Activated CD8-positive, alpha-beta memory T cell treated with anti-CD3 and anti-CD28 coated beads for 36 hours (primary cell): ENCODE measurements at regions not wholly inside any gene's neighbourhood (a gene's known extent, or its start where the extent isn't known, plus 50 kb on each side); places are given as distances from the start of the nearest gene placed in this dataset.
"Not testable (repeated sequence)": the region's sequence is repeated elsewhere in the genome, so short reads cannot be mapped to it uniquely, and the experiment has no call there.

Experiments
- CTCF ChIA-PET: fragments of 350-600 bp; sonication (Branson Sonifier 250); formaldehyde crosslinking; loops from one replicate; lab custom pipeline; 2021; ENCODE audit warnings: antibody characterized with exemption; lab: Charles Lee
- POLR2A ChIA-PET: fragments of 350-600 bp; sonication (Branson Sonifier 250); formaldehyde crosslinking; loops from one replicate; lab custom pipeline; 2021; ENCODE audit warnings: antibody characterized with exemption; lab: Charles Lee

GRCh38 chr4:169899295-169899694 lies 126.9 kb downstream of the MFAP3L start:
- ChIA-PET CTCF (no interaction called here), POLR2A (no interaction called here)

GRCh38 chr4:169898095-169898494 lies 128.1 kb downstream of the MFAP3L start:
- CTCF ChIA-PET, result no interaction called here
- POLR2A ChIA-PET, result no interaction called here

DNA sequence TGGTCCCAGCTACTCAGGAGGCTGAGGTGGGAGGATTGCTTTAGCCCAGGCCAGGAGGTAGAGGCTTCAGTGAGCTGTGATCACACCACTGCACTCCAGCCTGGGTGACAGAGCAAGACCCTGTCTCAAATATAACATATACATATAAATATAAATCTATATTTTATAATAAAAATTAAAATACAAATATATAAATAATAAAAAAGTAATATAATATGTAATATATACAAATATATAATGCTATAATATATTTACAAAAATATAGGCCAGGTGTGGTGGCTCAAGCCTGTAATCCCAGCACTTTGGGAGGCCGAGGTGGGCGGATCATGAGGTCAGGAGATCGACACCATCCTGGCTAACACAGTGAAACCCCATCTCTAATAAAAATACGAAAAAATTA lies 131.4 kb downstream of the MFAP3L start:
- CTCF ChIA-PET, POLR2A ChIA-PET: not testable (repeated sequence)

GRCh38 chr4:169885893-169886292 lies 128.1 kb upstream of the HPF1 start:
- ChIA-PET POLR2A (no interaction called here), CTCF (no interaction called here)

- CTCF ChIA-PET, result no interaction called here
- POLR2A ChIA-PET, result no interaction called here
Observed at GRCh38 chr4:169881769-169882168, 124.0 kb upstream of the HPF1 start.

DNA sequence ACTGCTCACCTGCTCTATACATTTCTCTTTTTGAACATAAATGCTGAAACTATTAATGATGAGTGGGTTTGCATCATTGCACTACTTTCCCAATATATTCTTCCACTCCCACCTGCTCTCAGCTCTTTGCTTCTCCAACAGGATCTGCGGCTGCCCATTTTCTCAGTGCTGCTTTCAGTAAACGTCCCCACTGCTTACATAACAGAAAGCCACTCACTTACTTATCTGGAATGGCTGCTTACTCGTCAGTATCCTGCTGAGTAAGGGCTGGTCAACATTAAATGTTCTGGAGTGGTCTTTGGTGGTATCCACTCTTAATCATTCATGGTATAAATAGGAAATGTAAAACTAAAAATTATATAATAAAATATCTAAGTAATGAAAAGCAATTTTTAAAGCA lies 112.8 kb upstream of the HPF1 start:
- CTCF ChIA-PET, result no interaction called here
- POLR2A ChIA-PET, result no interaction called here

DNA sequence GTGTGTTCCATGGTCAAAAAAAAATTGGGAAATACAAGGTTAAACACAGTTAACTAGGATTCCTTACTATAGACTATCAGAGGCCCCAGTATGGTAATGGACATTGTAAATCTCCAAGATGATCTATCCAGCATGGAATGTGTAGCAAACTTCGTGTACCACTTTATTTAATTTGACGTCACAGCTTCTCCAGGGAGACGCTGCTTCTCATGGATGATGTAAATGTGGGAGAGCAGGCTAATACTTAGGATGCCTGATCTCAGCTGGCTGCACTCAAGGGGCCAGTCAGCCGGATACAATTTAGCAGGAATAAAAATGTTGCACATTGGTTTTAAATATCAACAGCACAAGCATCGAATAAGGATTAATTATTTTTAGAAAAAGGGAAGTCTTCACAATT lies 111.7 kb upstream of the HPF1 start:
- ChIA-PET CTCF (no interaction called here), POLR2A (no interaction called here)

GRCh38 chr4:169861593-169861992 lies 103.8 kb upstream of the HPF1 start:
- POLR2A ChIA-PET, result no interaction called here
- CTCF ChIA-PET, result no interaction called here

GRCh38 chr4:169859366-169860216 lies 101.8 kb upstream of the HPF1 start:
- ChIA-PET POLR2A (no interaction called here), CTCF (no interaction called here)

DNA sequence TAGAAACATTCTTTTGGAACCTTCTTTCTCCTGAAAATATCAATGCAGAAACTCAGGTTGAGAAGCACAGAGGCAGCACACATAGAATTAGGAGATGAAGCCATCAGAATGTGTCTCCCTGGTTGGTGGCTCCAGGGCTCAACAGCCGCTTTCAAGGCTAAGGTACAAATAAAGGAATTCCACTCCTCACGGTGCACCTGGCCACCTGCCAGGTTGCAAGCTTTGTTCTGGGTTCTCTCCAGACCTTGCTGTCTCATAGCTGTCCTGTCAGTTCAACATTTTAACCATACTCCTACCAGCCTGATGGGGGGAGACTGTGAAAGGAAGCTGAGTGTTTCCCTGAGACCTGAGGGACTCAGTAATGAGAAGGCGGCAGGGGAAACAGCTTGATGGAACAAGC lies 96.3 kb upstream of the HPF1 start:
- POLR2A ChIA-PET, result no interaction called here
- CTCF ChIA-PET, result no interaction called here

DNA sequence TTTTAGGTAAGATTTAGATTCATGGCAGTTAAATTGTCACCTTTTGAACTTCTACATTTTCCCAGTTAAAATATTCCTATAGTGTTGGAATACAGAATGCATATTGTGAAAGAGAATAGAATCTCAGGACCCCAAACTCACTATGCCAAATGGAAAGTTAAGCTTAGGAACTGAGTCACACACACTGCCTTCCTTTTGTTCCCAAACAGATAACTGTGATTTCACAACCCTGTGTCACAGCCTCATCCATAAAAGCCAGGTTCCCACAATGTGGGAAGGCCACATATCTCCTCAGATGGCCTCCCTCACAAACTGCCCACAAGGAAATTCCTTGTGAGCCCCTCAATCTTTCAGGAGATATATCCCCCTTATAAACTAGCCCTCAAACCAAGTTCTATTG lies 94.7 kb upstream of the HPF1 start:
- CTCF ChIA-PET, result no interaction called here
- POLR2A ChIA-PET, result no interaction called here

DNA sequence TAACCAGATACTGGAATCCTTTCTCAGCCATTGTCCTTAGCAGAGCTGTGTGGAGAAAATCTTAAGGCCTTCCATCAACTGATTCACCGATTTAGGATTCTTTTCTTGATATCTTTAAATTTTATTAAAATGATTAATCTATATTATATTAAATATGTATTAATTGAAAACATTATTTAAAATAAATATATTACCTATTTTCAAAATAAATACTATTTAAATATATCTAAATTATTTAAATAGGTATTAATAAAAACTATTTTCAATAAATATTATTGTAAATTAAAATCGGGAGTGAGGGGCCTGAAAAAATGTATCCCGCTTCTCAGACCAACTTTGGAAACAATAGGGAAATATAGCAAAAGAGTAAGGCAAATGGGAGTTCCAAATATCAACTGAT lies 94.0 kb upstream of the HPF1 start:
- POLR2A ChIA-PET, result no interaction called here
- CTCF ChIA-PET, result no interaction called here

- ChIA-PET CTCF (no interaction called here), POLR2A (no interaction called here)
Observed at GRCh38 chr4:169849456-169849855, 91.7 kb upstream of the HPF1 start.

DNA sequence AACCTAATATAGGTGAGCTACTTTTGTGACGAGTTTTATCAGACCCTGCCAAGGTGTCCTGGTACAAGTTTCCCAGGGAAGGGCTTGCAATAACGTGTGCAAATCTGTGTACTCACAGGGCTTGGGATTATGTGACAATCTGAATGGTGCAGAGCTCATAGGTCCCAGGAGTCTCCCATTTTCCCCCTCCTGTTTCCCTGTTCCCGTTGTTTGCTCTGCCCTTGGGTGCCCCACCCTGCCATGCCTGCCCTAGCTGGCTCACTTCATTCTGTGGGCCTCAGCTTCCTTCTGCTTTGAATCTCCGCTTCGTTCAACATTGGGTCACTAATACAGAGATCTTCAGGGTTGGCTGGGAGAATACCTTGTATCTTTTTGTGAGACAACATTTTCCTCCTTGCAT lies 90.3 kb upstream of the HPF1 start:
- POLR2A ChIA-PET, result no interaction called here
- CTCF ChIA-PET, result no interaction called here

- ChIA-PET CTCF (no interaction called here), POLR2A (no interaction called here)
Observed at GRCh38 chr4:169847171-169847570, 89.4 kb upstream of the HPF1 start.

DNA sequence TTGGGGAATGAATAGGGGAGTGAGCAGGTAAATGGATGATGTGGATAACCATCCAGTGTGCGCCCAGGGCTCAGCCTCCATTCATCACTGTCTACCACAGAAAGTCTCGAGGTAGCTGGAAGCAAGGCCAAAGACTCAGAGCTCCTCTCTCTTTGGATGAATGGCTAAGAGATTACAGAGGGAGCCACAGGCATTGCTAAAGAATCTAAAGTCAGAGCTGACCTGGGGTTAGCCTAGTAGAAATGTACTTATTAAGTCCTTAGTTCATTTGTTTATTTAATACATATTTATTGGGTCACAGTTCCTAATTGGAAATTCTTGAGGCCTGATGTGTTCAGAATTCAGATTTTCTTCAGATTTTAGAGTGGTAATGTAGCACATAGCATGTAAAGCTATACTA lies 88.7 kb upstream of the HPF1 start:
- ChIA-PET CTCF (no interaction called here), POLR2A (no interaction called here)

DNA sequence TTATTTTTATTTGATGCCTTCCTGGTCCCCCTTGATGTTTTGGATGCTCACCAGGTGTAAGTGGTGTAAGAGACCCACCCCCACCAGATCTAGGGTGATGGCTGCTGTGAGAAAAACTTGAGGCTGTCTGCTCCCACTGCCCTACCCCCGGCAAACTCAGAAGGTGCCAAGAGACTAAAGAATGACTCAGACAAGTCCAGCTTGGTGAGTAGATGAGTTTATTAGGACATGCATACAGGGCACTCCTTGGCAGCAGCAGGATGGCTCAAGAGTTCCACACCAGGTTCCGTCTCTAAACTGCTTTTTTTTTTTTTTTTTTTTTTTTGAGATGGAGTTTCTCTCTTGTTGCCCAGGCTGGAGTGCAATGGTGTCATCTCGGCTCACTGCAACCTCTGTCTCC lies 84.0 kb upstream of the HPF1 start:
- POLR2A ChIA-PET, result no interaction called here
- CTCF ChIA-PET, result no interaction called here

DNA sequence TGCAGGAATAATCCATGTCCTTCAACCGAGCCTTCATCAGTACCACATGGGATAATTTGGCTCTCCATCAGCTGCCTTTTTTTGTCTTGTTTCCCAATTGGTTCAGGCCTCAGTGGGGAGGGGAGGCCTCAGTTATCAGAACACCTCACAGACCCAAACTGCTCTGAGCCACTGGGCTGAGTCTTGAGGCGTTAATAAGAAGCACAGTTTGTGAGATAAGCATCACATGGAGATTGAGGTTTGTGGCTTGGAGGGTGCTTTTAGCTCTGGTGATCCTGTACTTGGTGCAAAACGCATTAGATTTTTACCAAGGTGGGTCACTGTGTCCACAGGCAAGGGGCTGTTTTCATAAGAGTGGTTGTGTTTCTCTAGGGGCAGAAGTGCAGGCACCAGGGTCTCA lies 82.8 kb upstream of the HPF1 start:
- ChIA-PET CTCF (interaction anchor here (0.7 kb wide), 1 partner anchor 533 kb away, joined by 4 read pairs; no protein-coding TSS in a partner anchor), POLR2A (no interaction called here)

- CTCF ChIA-PET, POLR2A ChIA-PET: not testable (repeated sequence)
Observed at GRCh38 chr4:169828329-169828728, 70.6 kb upstream of the HPF1 start.

GRCh38 chr4:169826634-169827187 lies 69.0 kb upstream of the HPF1 start:
- CTCF ChIA-PET, result no interaction called here
- POLR2A ChIA-PET, result no interaction called here

DNA sequence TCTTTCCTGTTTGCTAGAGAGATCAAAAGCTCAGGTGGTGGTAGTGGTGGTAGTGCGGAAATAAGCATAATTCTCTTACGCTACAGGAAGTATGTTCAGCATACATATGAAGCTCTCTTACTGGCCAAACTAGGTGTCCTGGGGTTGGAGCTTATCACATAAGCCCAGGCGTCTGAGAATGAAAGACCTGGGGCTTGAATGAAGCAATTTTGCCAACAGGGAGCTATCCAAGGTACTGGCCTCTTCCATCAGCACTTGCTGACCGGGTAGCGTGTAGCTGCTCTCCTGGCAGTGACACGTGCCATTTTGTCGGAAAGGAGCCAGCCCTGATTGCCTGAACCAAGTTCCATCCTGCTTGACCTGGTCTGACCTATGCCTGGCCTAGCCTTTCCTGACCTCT lies 65.9 kb upstream of the HPF1 start:
- CTCF ChIA-PET, result no interaction called here

DNA sequence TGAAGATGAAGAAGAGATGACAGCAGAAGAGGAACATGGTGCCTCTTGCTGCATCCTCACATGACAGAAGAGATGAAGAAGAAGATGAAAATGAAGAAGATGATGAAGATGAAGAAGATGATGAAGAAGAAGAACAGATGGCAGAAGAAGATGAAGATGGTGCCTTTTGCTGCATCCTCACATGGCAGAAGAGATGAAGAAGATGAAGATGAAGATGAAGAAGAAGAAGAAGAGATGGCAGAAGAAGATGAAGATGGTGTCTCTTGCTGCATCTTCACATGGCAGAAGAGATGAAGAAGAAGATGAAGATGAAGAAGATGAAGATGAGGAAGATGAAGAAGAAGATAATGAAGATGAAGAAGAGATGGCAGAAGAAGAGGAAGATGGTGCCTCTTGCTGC lies 63.7 kb upstream of the HPF1 start:
- ChIA-PET POLR2A (no interaction called here), CTCF (no interaction called here)

More for the DNA sequence above, 65.9 kb upstream of the HPF1 start:
- POLR2A ChIA-PET, result no interaction called here
